Lower lobe of right lung (tissue), 2 donors: ENCODE measurements at regions not wholly inside any gene's neighbourhood (a gene's known extent, or its start where the extent isn't known, plus 50 kb on each side); places are given as distances from the start of the nearest gene placed in this dataset.

Source experiments
- ATAC-seq, 2 donors: fragments of 200-7000 bp; cut with Tn5 transposase; one replicate each; pipeline ENCODE4 v1.9.1; 2020 to 2022; ENCODE audit warnings: mild to moderate bottlenecking in 2 of 2, moderate library complexity in 2 of 2
- DNase-seq: peaks from one replicate; pipeline ENCODE4 v3.0.0-alpha.2; 2020
- H3K27ac ChIP-seq: fragments of 200-600 bp; one replicate; pipeline ENCODE4 v1.8.0; 2022
- H3K27me3 ChIP-seq: fragments of 200-600 bp; one replicate; pipeline ENCODE4 v1.8.0; 2022; ENCODE audit warnings: low read depth
- H3K36me3 ChIP-seq: fragments of 200-600 bp; one replicate; pipeline ENCODE4 v1.8.0; 2022; ENCODE audit warnings: mild to moderate bottlenecking
- H3K4me1 ChIP-seq: fragments of 200-600 bp; one replicate; pipeline ENCODE4 v1.8.0; 2022
- H3K4me3 ChIP-seq: fragments of 200-600 bp; one replicate; pipeline ENCODE4 v1.8.0; 2022; ENCODE audit warnings: mild to moderate bottlenecking
- H3K9me3 ChIP-seq: fragments of 200-600 bp; one replicate; pipeline ENCODE4 v1.8.0; 2022
- intact Hi-C: fragments of 100-400 bp; cut with DNase I; formaldehyde crosslinking; loops from one replicate; pipeline ENCODE4 v1.11.0; 2022
- TF ChIP-seq, protein P1 (sequence below): fragments of 200-600 bp; IDR thresholded peaks from one replicate; pipeline ENCODE4 v1.8.0; 2022; ENCODE audit warnings: antibody characterized with exemption, mild to moderate bottlenecking
- donor health status: DM: no; HTN: yes; CAD: no; lungs with severe emphysema.

DNA sequence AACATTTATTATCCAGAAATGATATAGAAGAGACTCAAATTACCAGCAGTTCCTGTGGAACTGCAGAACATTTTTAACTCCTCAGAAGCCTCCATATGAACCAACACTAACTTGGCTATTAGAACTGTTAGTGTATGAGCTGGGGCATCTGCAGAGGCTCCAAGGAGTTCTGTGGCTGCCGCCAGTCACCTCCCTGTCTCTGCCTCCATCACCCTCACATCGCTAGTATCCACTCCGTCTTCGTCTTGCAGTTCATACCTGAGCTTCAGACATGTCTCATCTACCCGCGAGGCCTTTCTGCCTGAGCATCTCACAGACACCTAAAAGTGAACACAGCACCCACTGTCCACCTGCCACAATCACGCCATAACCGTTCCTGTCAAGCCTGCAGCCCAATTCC lies 89.5 kb upstream of the CST7 start:
- TF ChIP-seq, protein P1, sequence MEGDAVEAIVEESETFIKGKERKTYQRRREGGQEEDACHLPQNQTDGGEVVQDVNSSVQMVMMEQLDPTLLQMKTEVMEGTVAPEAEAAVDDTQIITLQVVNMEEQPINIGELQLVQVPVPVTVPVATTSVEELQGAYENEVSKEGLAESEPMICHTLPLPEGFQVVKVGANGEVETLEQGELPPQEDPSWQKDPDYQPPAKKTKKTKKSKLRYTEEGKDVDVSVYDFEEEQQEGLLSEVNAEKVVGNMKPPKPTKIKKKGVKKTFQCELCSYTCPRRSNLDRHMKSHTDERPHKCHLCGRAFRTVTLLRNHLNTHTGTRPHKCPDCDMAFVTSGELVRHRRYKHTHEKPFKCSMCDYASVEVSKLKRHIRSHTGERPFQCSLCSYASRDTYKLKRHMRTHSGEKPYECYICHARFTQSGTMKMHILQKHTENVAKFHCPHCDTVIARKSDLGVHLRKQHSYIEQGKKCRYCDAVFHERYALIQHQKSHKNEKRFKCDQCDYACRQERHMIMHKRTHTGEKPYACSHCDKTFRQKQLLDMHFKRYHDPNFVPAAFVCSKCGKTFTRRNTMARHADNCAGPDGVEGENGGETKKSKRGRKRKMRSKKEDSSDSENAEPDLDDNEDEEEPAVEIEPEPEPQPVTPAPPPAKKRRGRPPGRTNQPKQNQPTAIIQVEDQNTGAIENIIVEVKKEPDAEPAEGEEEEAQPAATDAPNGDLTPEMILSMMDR, result no peak
- H3K4me1 ChIP-seq, result no peaks in the 10 kb centered on the region
- peaks cover 2% of the 10 kb centered on the region for H3K9me3 ChIP-seq
- H3K27me3 ChIP-seq, result no peaks in the 10 kb centered on the region
- intact Hi-C loops, result no loop called here
- no peak overlapping the region for H3K27ac ChIP-seq
- H3K4me3 ChIP-seq, result no peak overlapping the region
- ATAC-seq, result no peak
- H3K36me3 ChIP-seq, result no peaks in the 10 kb centered on the region
- no peak for DNase-seq

DNA sequence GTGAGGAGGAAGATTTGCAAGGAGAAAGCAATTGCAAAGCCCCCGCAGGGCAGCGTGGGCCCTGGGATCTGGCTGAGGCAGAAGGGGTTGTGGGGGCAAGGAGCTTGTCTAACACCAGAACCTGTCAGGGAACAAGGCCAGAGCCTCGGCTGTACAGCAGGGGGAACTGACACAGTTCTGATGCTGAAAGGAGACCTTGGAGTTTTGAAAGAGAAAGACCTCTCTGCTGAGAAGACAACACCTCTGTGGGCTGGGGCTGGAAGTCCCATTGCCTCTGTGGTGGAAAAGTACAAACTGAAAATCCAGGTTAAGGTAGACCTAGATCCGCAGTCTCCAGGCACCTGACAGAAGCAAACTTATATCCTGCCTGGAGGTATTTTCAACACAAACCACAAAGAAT lies 86.9 kb upstream of the CST7 start:
- TF ChIP-seq, protein P1, result no peak
- Histone ChIP-seq H3K4me1 (no peaks in the 10 kb centered on the region), H3K27me3 (no peaks in the 10 kb centered on the region), H3K27ac (no peak overlapping the region), H3K4me3 (no peak overlapping the region), H3K36me3 (no peaks in the 10 kb centered on the region), H3K9me3 (peaks cover 9% of the 10 kb centered on the region)
- ATAC-seq (no peak), DNase-seq (no peak)
- intact Hi-C loops, result no loop called here

DNA sequence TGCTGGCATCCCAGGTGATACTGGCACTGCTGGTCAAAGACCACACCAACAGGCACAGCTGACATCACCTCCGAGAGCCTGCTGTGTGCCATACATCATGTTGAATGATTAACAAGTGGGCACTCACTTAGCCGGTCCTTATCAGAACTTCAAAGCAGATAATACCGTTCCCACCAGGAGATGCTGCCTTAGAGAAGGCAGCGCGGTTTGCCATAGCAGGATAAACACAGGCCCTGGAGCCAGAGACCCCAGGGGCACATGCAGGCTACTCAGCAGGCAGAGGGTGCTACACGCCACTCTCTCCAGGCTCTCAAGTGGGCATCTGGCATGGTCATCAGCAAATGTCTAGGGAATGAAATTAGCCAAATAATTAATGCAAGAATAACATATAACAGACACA lies 86.5 kb upstream of the CST7 start:
- Histone ChIP-seq H3K9me3 (peaks cover 9% of the 10 kb centered on the region), H3K27ac (no peak overlapping the region), H3K27me3 (no peaks in the 10 kb centered on the region), H3K4me3 (no peak overlapping the region), H3K4me1 (no peaks in the 10 kb centered on the region), H3K36me3 (no peaks in the 10 kb centered on the region)
- ATAC-seq, result no peak
- TF ChIP-seq, protein P1, result no peak
- DNase-seq, result no peak
- intact Hi-C loops, result no loop called here

DNA sequence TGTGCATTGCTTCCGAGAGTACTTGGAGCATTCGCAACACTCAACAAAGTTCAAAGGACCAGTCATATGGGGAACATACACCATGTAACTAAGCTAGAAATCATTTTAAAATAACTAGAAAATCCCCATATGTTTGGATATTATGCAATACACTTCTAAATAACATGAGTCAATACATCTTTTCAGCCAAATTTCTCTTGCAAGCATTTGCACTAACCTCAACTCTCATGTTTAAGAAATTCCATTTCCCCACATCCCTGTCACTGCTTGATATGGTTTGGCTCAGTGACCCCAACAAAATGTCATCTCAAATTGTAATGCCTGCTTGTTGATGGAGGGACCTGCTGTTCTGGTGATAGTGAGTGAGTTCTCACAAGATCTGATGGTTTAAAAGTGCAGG lies 85.7 kb upstream of the CST7 start:
- ATAC-seq, result no peak
- H3K36me3 ChIP-seq, result no peaks in the 10 kb centered on the region
- DNase-seq, result no peak
- TF ChIP-seq, protein P1, result no peak
- intact Hi-C loops, result no loop called here
- no peak overlapping the region for H3K4me3 ChIP-seq
- H3K27ac ChIP-seq, result no peak overlapping the region
- H3K27me3 ChIP-seq, result no peaks in the 10 kb centered on the region
- H3K9me3 ChIP-seq, result peaks cover 9% of the 10 kb centered on the region
- no peaks in the 10 kb centered on the region for H3K4me1 ChIP-seq

DNA sequence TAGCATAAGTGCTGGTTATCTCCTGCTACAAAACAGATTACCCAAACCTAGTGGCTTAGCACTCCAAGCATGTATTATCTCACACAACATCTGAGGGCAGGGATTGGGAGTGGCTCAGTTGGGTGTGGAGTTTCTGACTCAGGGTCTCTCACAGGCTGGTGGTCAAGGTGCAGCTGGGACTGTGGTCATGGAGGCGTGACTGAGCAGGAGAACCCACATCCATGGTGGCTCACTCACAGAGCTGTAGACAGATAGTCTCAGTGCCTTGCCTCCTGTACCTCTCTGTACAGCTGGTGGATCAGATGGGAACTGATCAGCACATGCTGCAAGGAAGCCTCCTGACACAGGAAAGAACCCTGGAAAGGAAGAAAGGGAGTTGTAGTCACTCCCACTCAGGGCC lies 83.1 kb upstream of the CST7 start:
- Histone ChIP-seq H3K4me3 (no peak overlapping the region), H3K27ac (no peak overlapping the region), H3K9me3 (peaks cover 9% of the 10 kb centered on the region), H3K36me3 (no peaks in the 10 kb centered on the region), H3K27me3 (no peaks in the 10 kb centered on the region), H3K4me1 (no peaks in the 10 kb centered on the region)
- no peak for DNase-seq
- TF ChIP-seq, protein P1, result no peak
- intact Hi-C loops, result no loop called here
- no peak for ATAC-seq

DNA sequence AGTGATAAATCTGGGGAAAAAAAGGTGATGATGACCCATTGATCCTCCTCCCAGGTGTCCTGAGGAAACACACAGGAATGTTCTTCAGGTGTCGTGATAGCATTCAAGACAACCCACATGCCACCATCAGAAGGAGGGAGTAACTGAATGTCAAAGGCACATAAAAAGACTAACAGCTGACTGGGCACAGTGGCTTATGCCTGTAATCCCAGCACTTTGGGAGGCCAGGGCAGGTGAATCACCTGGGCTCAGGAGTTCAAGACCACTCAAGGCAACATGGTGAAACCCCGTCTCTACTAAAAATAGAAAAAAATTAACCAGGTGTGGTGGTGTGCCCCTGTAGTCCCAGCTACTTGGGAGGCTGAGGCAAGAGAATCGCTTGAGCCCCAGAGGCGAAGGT lies 82.3 kb upstream of the CST7 start:
- no peaks in the 10 kb centered on the region for H3K4me1 ChIP-seq
- no peak overlapping the region for H3K4me3 ChIP-seq
- H3K27ac ChIP-seq, result no peak overlapping the region
- DNase-seq (no peak), ATAC-seq (no peak)
- intact Hi-C loops, result no loop called here
- peaks cover 9% of the 10 kb centered on the region for H3K9me3 ChIP-seq
- H3K36me3 ChIP-seq, result no peaks in the 10 kb centered on the region
- H3K27me3 ChIP-seq, result no peaks in the 10 kb centered on the region
- TF ChIP-seq, protein P1, result no peak
